Hepatocyte (in vitro differentiated cells): ENCODE measurements at regions not wholly inside any gene's neighbourhood (a gene's known extent, or its start where the extent isn't known, plus 50 kb on each side); places are given as distances from the start of the nearest gene placed in this dataset.
"Not testable (repeated sequence)": the region's sequence is repeated elsewhere in the genome, so short reads cannot be mapped to it uniquely, and the experiment has no call there.

ENCODE experiments used
- DNase-seq: peaks from one replicate; pipeline ENCODE4 v3.0.0-alpha.2; 2016; ENCODE audit warnings: low spot score
- H2AFZ ChIP-seq: fragments of 200-600 bp; sonication (generic); 2 replicates; pipeline ENCODE4 v1.6.0; 2016; ENCODE audit warnings: antibody characterized with exemption, mild to moderate bottlenecking
- H3K27ac ChIP-seq: fragments of 200-600 bp; sonication (generic); 2 replicates; pipeline ENCODE4 v1.5.1; 2016; ENCODE audit warnings: mild to moderate bottlenecking
- H3K27me3 ChIP-seq: fragments of 200-600 bp; sonication (generic); 2 replicates; pipeline ENCODE4 v1.6.1; 2016
- H3K36me3 ChIP-seq: fragments of 200-600 bp; sonication (generic); replicated peaks from 2 replicates; pipeline ENCODE4 v1.5.1; 2016; ENCODE audit warnings: low read depth; ENCODE audit not compliant: insufficient read depth
- H3K4me1 ChIP-seq: fragments of 200-600 bp; sonication (generic); 2 replicates; pipeline ENCODE4 v1.5.1; 2016; ENCODE audit warnings: mild to moderate bottlenecking, moderate library complexity; ENCODE audit not compliant: insufficient read depth
- H3K4me2 ChIP-seq: fragments of 200-600 bp; sonication (generic); 2 replicates; pipeline ENCODE4 v1.6.0; 2016
- H3K4me3 ChIP-seq: fragments of 200-600 bp; sonication (generic); 2 replicates; pipeline ENCODE4 v1.5.1; 2016; ENCODE audit warnings: mild to moderate bottlenecking
- H3K79me2 ChIP-seq: fragments of 200-600 bp; sonication (generic); 2 replicates; pipeline ENCODE4 v1.6.0; 2017; ENCODE audit warnings: mild to moderate bottlenecking
- H3K9me2 ChIP-seq: fragments of 200-600 bp; sonication (generic); replicated peaks from 2 replicates; pipeline ENCODE4 v1.6.0; 2017; ENCODE audit warnings: mild to moderate bottlenecking; ENCODE audit not compliant: insufficient read depth
- H3K9me3 ChIP-seq: fragments of 200-600 bp; sonication (generic); 2 replicates; pipeline ENCODE4 v1.5.1; 2016; ENCODE audit warnings: low read depth, mild to moderate bottlenecking
- H4K20me1 ChIP-seq: fragments of 200-600 bp; sonication (generic); 2 replicates; pipeline ENCODE4 v1.6.0; 2016; ENCODE audit warnings: mild to moderate bottlenecking; ENCODE audit not compliant: insufficient read depth, poor library complexity, severe bottlenecking
- CTCF ChIP-seq: fragments of 200-600 bp; sonication (generic); IDR thresholded peaks from 2 replicates; pipeline ENCODE4 v1.5.1; 2016; ENCODE audit warnings: antibody characterized with exemption, mild to moderate bottlenecking; ENCODE audit not compliant: poor library complexity
- EZH2 ChIP-seq: fragments of 200-600 bp; sonication (generic); IDR thresholded peaks from 2 replicates; pipeline ENCODE4 v1.6.1; 2016; ENCODE audit warnings: antibody characterized with exemption, mild to moderate bottlenecking, borderline replicate concordance
- EZH2phosphoT487 ChIP-seq: fragments of 200-600 bp; sonication (generic); IDR thresholded peaks from one replicate; pipeline ENCODE4 v1.6.1; 2018; ENCODE audit warnings: antibody characterized with exemption, mild to moderate bottlenecking, low read depth, moderate library complexity; ENCODE audit not compliant: unreplicated experiment, severe bottlenecking
- WGBS: methylation state at CpG from one replicate; pipeline ENCODE4 v1.1.6; 2016; ENCODE audit warnings: low lambda C conversion rate; ENCODE audit errors: missing lambda C conversion rate; 5-methylcytosine and 5-hydroxymethylcytosine counted together

- H3K36me3 ChIP-seq = no peaks in the 10 kb centered on the region
- TF ChIP-seq EZH2 = no peak
- no peak for TF ChIP-seq EZH2phosphoT487
- TF ChIP-seq CTCF = no peak
- no peak overlapping the region for H3K4me3 ChIP-seq
- no peak for DNase-seq
- H3K27ac ChIP-seq = no peak overlapping the region
- H3K27me3 ChIP-seq = no peaks in the 10 kb centered on the region
- no peaks in the 10 kb centered on the region for H3K79me2 ChIP-seq
- no peak overlapping the region for H3K4me2 ChIP-seq
- H3K4me1 ChIP-seq = no peaks in the 10 kb centered on the region
- H2AFZ ChIP-seq = no peak overlapping the region
- 92% methylated on average over 7 of the region's 7 CpGs for WGBS
- H3K9me3 ChIP-seq = no peaks in the 10 kb centered on the region
- H3K9me2 ChIP-seq = no peaks in the 10 kb centered on the region
- no peaks in the 10 kb centered on the region for H4K20me1 ChIP-seq
These were observed 588.9 kb downstream of the RFPL4B start for GRCh38 chr6:112936079-112936472.

GRCh38 chr6:112936504-112936903 is 589.4 kb downstream of the RFPL4B start:
- TF ChIP-seq EZH2 (no peak), EZH2phosphoT487 (no peak)
- no peaks in the 10 kb centered on the region for H3K9me2 ChIP-seq
- H3K4me2 ChIP-seq = no peak overlapping the region
- WGBS = 50% methylated on average over 1 of the region's 1 CpG
- no peaks in the 10 kb centered on the region for H3K27me3 ChIP-seq
- H3K27ac ChIP-seq = no peak overlapping the region
- no peaks in the 10 kb centered on the region for H4K20me1 ChIP-seq
- H3K4me3 ChIP-seq = no peak overlapping the region
- no peaks in the 10 kb centered on the region for H3K36me3 ChIP-seq
- H3K9me3 ChIP-seq = no peaks in the 10 kb centered on the region
- no peak for DNase-seq
- H3K79me2 ChIP-seq = no peaks in the 10 kb centered on the region
- no peaks in the 10 kb centered on the region for H3K4me1 ChIP-seq
- no peak overlapping the region for H2AFZ ChIP-seq

GRCh38 chr6:112937690-112938089 is 590.6 kb downstream of the RFPL4B start:
- DNase-seq, H3K4me3 ChIP-seq, H3K36me3 ChIP-seq, H3K27ac ChIP-seq, H2AFZ ChIP-seq, H4K20me1 ChIP-seq, H3K27me3 ChIP-seq, H3K4me2 ChIP-seq, H3K79me2 ChIP-seq, H3K4me1 ChIP-seq, H3K9me3 ChIP-seq, H3K9me2 ChIP-seq: not testable (repeated sequence)
- 95% methylated on average over 14 of the region's 14 CpGs for WGBS

GRCh38 chr6:112938650-112939049 is 591.5 kb downstream of the RFPL4B start:
- no peak for DNase-seq
- Histone ChIP-seq H3K9me3 (no peaks in the 10 kb centered on the region), H3K9me2 (no peaks in the 10 kb centered on the region), H4K20me1 (no peaks in the 10 kb centered on the region), H3K27ac (no peak overlapping the region), H3K4me3 (no peak overlapping the region), H3K79me2 (no peaks in the 10 kb centered on the region), H3K4me1 (no peaks in the 10 kb centered on the region), H3K27me3 (no peaks in the 10 kb centered on the region), H3K4me2 (no peak overlapping the region), H3K36me3 (no peaks in the 10 kb centered on the region), H2AFZ (no peak overlapping the region)
- no peak for TF ChIP-seq CTCF
- TF ChIP-seq EZH2phosphoT487 = no peak
- no peak for TF ChIP-seq EZH2
- WGBS = 91% methylated on average over 2 of the region's 2 CpGs

GRCh38 chr6:112939563-112939962 is 592.4 kb downstream of the RFPL4B start:
- no peak overlapping the region for H3K4me3 ChIP-seq
- H2AFZ ChIP-seq = no peak overlapping the region
- H3K79me2 ChIP-seq = no peaks in the 10 kb centered on the region
- H3K27ac ChIP-seq = no peak overlapping the region
- no peaks in the 10 kb centered on the region for H3K4me1 ChIP-seq
- no peak for DNase-seq
- TF ChIP-seq EZH2phosphoT487 (no peak), CTCF (no peak), EZH2 (no peak)
- H3K27me3 ChIP-seq = no peaks in the 10 kb centered on the region
- 97% methylated on average over 1 of the region's 1 CpG for WGBS
- H3K36me3 ChIP-seq = no peaks in the 10 kb centered on the region
- H4K20me1 ChIP-seq = no peaks in the 10 kb centered on the region
- no peaks in the 10 kb centered on the region for H3K9me3 ChIP-seq
- H3K9me2 ChIP-seq = no peaks in the 10 kb centered on the region
- H3K4me2 ChIP-seq = no peak overlapping the region
